GM12872 (cell line): ENCODE measurements at regions not wholly inside any gene's neighbourhood (a gene's known extent, or its start where the extent isn't known, plus 50 kb on each side); places are given as distances from the start of the nearest gene placed in this dataset.

ENCODE experiments used
- CTCF ChIP-seq: IDR thresholded peaks from 3 replicates; pipeline ENCODE4 v1.5.1; 2011; ENCODE audit warnings: low read depth, mild to moderate bottlenecking, low read length, moderate library complexity; ENCODE audit not compliant: insufficient read depth

GRCh38 chr13:90846936-90847335 lies 500.6 kb upstream of the MIR17HG start:
- TF ChIP-seq CTCF: no peak

GRCh38 chr13:90857921-90858320 lies 489.6 kb upstream of the MIR17HG start:
- no peak for TF ChIP-seq CTCF

DNA sequence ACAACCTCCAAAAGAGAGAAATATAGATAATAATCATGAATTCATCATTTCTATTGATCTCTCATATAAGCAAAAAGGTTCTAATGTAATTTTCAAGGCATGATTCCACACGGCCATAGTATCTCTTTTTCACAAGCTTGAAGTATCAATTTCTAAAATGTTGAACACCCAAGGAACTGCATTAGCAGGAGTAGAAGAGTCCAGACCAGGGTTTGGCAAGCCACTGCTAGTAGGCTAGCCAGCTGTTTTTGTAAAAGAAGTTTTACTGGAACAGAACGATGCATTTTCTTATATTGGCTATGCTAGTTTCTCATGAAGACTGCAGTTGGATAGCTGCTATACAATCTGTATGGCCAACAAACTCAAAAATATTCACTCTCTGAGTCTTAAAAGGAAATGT lies 481.5 kb upstream of the MIR17HG start:
- no peak for TF ChIP-seq CTCF

DNA sequence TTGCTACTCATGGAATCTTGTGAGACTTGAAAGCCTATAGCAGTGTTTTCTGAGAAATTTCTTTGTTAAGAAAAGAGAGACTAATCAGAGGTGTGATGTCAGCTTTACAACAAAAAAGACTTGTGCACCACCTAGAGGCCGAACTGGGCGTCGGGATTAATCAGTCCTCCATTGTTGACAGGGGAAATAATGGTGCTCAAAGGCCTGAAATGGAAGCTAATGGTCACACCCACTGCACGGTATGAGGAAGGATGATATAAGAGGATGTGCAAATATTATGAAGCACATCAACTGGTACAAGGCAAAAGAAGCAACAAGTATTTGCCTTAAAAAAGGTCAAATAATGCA lies 480.2 kb upstream of the MIR17HG start:
- TF ChIP-seq CTCF: peak; percentile 64

- peak; percentile 46; the same call in 2 of the 3 replicates for TF ChIP-seq CTCF
Measured at GRCh38 chr13:90868321-90868920, 479.1 kb upstream of the MIR17HG start.

DNA sequence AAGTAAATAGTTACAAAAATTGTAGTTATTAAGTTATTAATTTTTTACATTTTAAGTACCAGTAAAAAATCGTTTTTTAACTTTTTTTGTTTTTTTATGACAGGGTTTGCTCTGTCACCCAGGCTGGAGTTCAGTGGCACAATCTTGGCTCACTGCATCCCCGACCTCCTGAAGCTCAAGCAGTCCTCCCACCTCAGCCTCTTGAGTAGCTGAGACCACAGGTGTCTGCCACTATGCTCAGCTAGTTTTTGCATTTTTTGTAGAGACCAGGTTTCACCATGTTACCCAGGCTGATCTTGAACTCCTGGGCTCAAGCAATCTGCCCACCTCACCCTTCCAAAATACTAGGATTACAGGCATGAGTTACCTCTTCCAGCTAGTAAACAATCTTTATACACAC lies 477.9 kb upstream of the MIR17HG start:
- TF ChIP-seq CTCF: no peak

- TF ChIP-seq CTCF: no peak
Measured at GRCh38 chr13:90872491-90873025, 474.9 kb upstream of the MIR17HG start.

- TF ChIP-seq CTCF: no peak
Measured at GRCh38 chr13:90880790-90881189, 466.7 kb upstream of the MIR17HG start.
